CD4-positive, alpha-beta T cell treated with Interleukin-4 for 1 hour (primary cell): ENCODE measurements at regions not wholly inside any gene's neighbourhood (a gene's known extent, or its start where the extent isn't known, plus 50 kb on each side); places are given as distances from the start of the nearest gene placed in this dataset.

ENCODE experiments used
- DNase-seq, 2 donors: peaks; one replicate each; pipeline ENCODE4 v3.0.0-alpha.2; 2020 to 2022

DNA sequence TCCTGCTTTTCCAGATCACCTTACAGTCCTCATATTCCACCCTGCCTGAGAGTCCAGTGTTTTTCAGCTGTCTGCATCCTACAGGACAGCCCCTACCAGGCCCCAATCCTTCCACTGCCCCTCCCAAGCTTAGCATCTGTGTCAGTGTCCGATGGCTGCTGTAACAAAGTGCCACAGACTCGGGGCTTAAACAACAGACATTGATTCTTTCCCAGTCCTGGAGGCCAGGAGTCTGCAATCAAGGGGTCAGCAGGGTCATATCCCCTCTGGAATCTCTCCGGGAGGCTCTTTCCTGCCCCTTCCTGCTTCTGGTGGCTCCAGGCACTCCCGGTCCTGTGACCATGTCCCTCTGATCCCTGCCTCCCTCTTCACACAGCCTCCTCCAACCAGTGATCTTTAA is 396.6 kb upstream of the MAP3K7 start:
- no peak for DNase-seq

DNA sequence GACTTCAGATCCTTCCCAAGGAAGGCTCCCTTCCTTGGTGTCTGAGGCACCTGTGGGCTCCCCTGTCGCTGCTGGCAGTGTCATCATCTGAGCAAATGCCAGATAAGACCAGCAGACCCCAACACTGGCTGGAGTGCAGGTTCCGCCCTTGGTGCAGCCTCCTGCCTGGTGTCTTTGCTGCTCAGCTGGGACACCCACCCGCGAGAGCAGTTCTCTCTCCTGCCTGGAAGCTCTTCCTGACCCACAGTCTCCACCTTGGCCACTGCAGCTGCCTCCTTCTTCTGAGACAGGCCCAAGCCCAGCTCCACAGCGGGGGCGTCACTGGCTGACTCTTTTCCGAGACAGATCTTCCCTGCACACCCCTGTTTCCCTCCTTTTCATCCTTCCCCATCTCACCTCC is 395.7 kb upstream of the MAP3K7 start:
- no peak for DNase-seq

DNA sequence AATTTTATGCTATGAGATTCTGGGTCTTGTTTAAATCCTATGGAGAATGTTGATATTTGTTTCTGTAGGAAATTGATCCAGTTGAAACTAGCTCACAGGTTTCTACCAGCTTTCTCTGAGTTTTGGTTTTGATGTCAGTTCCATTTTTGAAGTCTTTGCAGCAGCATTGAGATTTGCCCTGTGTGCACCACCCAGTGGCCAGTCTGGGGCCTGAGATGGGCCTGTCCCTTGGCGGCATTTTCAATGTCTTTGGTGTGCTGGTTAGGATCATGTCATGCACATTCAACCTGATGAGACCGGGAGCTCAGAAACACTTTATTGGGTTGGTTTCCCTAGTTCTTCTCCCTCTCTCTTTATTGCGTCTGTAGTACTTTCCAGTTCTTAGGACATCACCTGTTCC is 395.2 kb upstream of the MAP3K7 start:
- DNase-seq = no peak

DNA sequence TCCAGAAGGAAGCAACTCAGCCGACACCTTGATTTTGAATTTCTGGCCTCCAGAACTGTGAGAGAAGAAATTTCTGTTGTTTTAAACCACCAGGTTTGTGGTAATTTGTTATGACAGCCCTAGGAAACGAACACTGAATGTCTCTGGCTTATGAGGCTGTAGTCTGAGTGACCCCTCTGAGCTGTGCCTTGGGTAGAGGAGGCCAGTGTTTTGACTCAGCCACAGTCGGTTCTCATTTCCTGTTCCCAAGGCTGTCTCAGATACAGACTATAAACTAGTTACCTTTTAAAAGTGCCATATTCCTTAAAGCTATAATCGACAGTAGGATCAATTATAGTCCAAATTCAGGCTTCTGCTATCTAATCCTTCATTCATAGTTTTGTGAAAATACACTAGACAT is 391.2 kb upstream of the MAP3K7 start:
- no peak for DNase-seq

GRCh38 chr6:90977513-90977912 is 390.6 kb upstream of the MAP3K7 start:
- no peak for DNase-seq

GRCh38 chr6:90976341-90976740 is 389.5 kb upstream of the MAP3K7 start:
- no peak for DNase-seq

- no peak for DNase-seq
Observed at GRCh38 chr6:90975741-90976140, 388.9 kb upstream of the MAP3K7 start.

- no peak for DNase-seq
Observed at GRCh38 chr6:90973188-90973587, 386.3 kb upstream of the MAP3K7 start.

GRCh38 chr6:90970672-90971071 is 383.8 kb upstream of the MAP3K7 start:
- no peak for DNase-seq

DNA sequence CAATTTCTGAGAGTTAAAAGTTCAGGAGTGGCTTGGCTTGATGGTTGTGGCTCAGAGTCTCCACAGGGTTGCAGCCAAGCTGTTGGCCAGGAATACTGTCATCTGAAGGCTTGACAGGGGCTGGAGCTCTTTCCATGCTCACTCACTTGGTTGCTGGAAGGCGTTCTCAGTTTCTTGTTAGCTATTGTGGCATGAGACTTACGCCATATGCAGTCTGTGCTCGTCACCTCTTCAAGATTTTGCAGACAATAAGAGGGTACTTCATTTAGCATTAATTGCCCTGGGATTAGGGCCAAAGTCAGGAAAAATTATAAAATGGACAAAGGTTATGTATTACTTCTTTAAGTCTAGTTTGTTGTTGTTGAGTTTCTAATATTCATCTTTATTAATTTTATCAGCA is 380.6 kb upstream of the MAP3K7 start:
- DNase-seq = no peak

- DNase-seq = no peak
Observed at GRCh38 chr6:90960324-90960723, 373.5 kb upstream of the MAP3K7 start.

- DNase-seq = no peak
Observed at GRCh38 chr6:90955246-90955645, 368.4 kb upstream of the MAP3K7 start.

DNA sequence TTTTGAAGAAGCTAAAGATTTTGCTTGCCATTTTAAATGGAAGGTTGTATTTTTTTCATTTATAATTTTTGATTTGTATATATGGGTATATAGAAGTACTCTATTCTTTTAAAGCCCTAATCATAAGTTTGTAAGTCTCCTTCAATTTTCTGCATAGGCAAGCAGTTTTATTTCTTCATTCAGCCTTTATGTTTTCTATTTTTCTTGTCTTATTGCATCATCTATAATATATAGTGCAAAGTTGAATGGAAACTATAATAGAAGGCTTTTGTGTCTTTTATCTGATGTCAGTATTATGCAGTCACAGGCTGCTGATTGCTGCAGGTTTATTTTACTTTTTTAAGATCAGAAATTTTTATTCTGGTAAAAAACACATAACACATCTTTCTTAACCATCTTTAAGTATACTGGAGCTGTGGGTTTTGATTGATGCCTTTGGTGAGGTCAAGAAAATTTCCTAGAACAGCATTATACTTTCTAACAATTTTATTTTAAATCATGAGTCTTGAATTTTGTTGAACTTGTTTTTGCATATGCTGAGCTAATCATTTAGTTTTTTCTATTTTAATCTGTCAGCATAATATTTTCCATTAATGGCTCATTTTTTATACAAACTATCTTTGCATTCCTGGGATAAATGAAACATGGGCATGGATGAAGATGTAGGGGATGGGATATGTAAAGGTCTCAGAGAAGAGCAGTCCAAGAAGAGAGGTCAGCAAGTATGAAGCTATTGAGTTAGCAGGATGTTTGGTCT is 366.7 kb upstream of the MAP3K7 start:
- no peak for DNase-seq

- no peak for DNase-seq
Observed at GRCh38 chr6:90952176-90952575, 365.3 kb upstream of the MAP3K7 start.

- DNase-seq = no peak
Observed at GRCh38 chr6:90948540-90948939, 361.7 kb upstream of the MAP3K7 start.

DNA sequence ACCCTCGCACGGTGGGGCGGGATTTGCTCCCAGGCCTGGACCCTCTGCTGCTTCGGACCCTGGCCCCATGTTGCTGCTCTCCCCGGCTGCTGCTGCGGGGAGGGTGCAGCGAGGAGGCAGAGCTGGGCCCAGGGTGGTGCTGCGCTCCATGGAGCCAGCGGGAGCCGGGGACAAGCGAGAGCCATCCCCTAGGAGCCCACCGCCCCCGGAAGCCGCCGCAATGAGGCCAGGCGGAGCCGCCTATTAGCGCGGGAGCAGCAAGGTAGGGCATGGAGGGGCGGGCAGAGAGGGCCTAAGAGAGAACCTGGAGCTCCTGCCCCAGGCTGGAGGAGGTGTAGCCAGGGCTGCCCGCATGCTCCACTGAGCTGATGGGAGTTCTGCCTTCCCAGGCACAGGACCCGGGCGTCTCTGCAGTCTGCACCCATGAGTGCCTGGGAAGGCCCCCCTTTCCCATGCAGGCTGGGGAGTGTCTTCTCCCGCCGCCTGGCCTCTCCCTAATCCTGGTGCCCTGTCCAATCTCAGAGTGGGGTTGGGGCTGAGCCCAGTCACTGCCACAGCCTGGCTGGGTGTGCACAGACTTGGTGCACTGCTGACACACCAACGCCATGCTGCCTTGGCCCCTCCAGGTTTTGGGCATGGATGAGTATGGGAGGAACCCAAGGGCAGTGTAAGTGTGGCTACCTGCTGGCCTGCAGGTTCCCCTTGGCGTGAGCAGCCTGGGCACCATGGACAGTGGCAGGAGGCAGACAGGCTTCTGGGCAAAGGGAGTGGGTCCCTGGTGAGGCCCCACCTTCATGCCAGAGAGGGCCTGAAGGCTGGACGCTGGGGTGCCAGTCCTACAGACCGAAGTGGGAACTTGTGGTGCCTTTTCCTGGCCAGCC is 360.6 kb upstream of the MAP3K7 start:
- no peak for DNase-seq

- no peak for DNase-seq
Observed at GRCh38 chr6:90941885-90942284, 355.0 kb upstream of the MAP3K7 start.

GRCh38 chr6:90940812-90941481 is 354.1 kb upstream of the MAP3K7 start:
- DNase-seq = peak in 1 of 2 donors; percentile 73

- no peak for DNase-seq
Observed at GRCh38 chr6:90939906-90940305, 353.0 kb upstream of the MAP3K7 start.

DNA sequence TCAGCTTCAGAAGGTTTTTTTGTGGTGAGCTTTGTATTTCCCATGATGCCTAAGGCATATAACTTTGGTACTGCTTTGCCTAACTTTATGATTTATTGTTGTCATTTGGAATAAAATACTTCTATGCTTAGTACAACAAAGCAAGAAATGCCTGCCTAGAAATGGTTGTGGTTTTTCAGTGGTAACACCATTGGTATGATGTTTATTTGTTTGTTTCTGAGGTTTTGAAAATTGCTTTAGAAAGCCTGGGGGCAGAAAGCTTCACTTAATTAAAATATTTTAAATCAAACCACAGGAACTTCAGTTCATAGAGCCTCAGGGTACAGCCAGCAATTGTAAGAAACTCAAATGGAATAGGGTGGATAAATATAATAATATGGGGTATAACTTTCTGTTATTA is 351.2 kb upstream of the MAP3K7 start:
- no peak for DNase-seq

- DNase-seq = no peak
Observed at GRCh38 chr6:90936286-90936685, 349.4 kb upstream of the MAP3K7 start.

DNA sequence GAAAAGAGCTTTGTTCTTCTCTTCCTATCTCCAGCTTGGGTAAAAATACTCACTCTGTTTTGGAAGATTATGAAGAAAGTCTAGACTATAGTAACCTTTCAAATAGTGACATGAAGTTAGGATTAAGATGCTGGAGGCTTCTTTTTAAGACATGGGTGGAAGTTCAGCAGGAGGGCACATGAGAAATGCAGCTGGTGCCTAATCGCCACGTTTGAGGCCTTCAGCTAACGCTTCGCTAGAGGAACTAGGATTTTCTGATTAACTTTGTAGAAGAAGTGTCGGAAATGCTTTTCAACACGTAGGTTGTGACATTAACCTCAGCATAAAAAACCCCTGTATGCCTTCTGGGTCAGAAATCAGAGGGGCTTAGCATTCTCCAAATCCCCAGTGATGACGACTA is 348.1 kb upstream of the MAP3K7 start:
- DNase-seq = no peak

DNA sequence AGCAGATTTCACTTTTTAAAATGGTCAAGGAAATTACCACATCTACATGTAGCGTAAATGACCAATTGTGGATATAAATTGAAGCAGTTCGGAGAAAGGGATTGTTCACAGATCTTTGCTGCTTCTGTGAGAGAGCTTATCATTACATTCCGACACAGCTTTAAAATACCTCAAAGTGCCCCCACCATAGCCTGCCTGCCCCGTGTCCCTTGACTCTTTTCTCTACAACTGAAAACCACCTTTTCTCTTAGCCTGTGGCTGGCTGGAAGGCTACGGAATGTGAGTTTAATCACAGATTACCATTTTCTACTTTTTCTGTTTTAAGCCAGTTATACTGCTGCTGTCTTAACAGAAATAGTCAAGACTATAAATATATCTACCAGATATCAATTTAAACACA is 347.2 kb upstream of the MAP3K7 start:
- DNase-seq = no peak

- no peak for DNase-seq
Observed at GRCh38 chr6:90932351-90932750, 345.5 kb upstream of the MAP3K7 start.
